ENCODE measurements at regions not wholly inside any gene's neighbourhood (a gene's known extent, or its start where the extent isn't known, plus 50 kb on each side); places are given as distances from the start of the nearest gene placed in this dataset.

DNA sequence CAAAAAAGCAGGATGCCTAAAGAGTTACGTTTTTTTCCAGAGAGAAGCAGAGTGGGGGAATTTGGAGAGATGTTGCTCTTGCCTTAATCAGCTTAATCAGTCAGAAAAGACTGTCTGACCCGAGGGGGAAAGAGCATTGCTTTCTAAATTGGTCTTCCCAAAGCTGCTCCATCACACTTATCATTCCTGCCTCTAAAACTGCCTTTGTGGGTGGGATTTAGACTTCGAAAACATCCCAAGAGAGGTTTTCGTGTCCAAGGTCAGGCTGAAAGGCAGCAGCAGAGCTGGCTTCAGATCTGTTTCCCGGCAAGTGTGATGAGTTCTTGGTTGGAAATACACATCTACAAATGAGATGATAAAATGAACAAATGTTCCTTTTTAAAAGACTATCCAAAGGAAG, 155.2 kb downstream of the SH2D1A start:
- Histone ChIP-seq H3K27me3 (replicated peaks in 1 of 4; ENCODE audit: control extremely low read depth in 1 of 4, control insufficient read depth in 3 of 4, insufficient read depth in 4 of 4, low read length in 3 of 4) (no peaks in the 10 kb centered on the region), H3K4me3 (ENCODE audit: control extremely low read depth in 1 of 5, extremely low read depth in 1 of 5, insufficient read depth in 1 of 5, low read depth in 2 of 5, low read length in 4 of 5) (no peak overlapping the region), H4K20me1 (ENCODE audit: control insufficient read depth, insufficient read depth, low read length, poor library complexity, severe bottlenecking) (no peaks in the 10 kb centered on the region), H3K27ac (ENCODE audit: low read length in 2 of 2) (no peak overlapping the region), H3K4me2 (replicated peaks; ENCODE audit: low read depth, low read length, poor library complexity, severe bottlenecking) (no peak overlapping the region), H3K36me3 (replicated peaks in 1 of 2; ENCODE audit: control extremely low read depth in 1 of 2, control insufficient read depth in 1 of 2, extremely low read depth in 1 of 2, insufficient read depth in 2 of 2, low read length in 1 of 2) (no peaks in the 10 kb centered on the region), H3K9me3 (ENCODE audit: control extremely low read depth in 1 of 3, control insufficient read depth in 2 of 3, insufficient read depth in 1 of 3, low read length in 2 of 3) (no peaks in the 10 kb centered on the region), H3K9ac (ENCODE audit: low read length) (no peak overlapping the region), H3K79me2 (ENCODE audit: control insufficient read depth, insufficient read depth, low read length) (no peaks in the 10 kb centered on the region), H2AFZ (ENCODE audit: insufficient read depth, low read depth, low read length, poor library complexity, severe bottlenecking) (no peak overlapping the region), H3K4me1 (ENCODE audit: control insufficient read depth in 2 of 2, insufficient read depth in 2 of 2, low read length in 2 of 2) (no peaks in the 10 kb centered on the region)
- intact Hi-C loops (cut with micrococcal nuclease): no loop called here
- H3K9me3 Mint-ChIP-seq (ENCODE audit: insufficient read depth): no peaks in the 10 kb centered on the region
- H3K27me3 Mint-ChIP-seq: no peaks in the 10 kb centered on the region
- ChIA-PET POLR2A (no interaction called here), CTCF (no interaction called here)
- DNase-seq (no peak), ATAC-seq (ENCODE audit: low read depth) (no peak)
- 20% methylated on average over 1 of the region's 5 CpGs for WGBS (ENCODE audit: insufficient coverage)
- H3K4me3 Mint-ChIP-seq: no peak overlapping the region
- TF ChIP-seq, protein P1, sequence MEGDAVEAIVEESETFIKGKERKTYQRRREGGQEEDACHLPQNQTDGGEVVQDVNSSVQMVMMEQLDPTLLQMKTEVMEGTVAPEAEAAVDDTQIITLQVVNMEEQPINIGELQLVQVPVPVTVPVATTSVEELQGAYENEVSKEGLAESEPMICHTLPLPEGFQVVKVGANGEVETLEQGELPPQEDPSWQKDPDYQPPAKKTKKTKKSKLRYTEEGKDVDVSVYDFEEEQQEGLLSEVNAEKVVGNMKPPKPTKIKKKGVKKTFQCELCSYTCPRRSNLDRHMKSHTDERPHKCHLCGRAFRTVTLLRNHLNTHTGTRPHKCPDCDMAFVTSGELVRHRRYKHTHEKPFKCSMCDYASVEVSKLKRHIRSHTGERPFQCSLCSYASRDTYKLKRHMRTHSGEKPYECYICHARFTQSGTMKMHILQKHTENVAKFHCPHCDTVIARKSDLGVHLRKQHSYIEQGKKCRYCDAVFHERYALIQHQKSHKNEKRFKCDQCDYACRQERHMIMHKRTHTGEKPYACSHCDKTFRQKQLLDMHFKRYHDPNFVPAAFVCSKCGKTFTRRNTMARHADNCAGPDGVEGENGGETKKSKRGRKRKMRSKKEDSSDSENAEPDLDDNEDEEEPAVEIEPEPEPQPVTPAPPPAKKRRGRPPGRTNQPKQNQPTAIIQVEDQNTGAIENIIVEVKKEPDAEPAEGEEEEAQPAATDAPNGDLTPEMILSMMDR (IDR thresholded peaks at IDR 0.05): no peak
- H3K27ac Mint-ChIP-seq: no peak overlapping the region
- H3K4me1 Mint-ChIP-seq: no peaks in the 10 kb centered on the region

DNA sequence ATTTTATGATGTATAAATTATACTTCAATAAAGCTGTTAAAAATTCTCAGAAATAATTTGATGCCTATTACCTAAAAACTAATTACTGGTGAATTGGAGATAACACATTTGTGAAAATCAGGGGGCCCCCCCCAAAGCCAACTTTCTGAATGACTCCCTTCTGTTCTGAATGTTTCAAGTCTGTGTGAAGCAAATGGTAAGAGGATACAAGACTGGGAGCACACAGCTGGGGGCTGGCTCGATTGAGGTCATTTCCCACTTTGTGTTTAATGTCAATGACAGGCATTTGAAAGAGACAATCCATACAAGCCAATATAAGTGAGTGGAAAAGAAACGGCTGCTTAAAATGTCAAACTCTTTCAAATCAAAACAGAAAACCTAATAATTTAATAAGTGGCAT, 155.8 kb downstream of the SH2D1A start:
- no peaks in the 10 kb centered on the region for H3K27me3 Mint-ChIP-seq
- Histone ChIP-seq H3K27ac (ENCODE audit: low read length in 2 of 2) (no peak overlapping the region), H3K4me1 (ENCODE audit: control insufficient read depth in 2 of 2, insufficient read depth in 2 of 2, low read length in 2 of 2) (no peaks in the 10 kb centered on the region), H3K4me3 (ENCODE audit: control extremely low read depth in 1 of 5, extremely low read depth in 1 of 5, insufficient read depth in 1 of 5, low read depth in 2 of 5, low read length in 4 of 5) (no peak overlapping the region), H3K9ac (ENCODE audit: low read length) (no peak overlapping the region), H3K9me3 (ENCODE audit: control extremely low read depth in 1 of 3, control insufficient read depth in 2 of 3, insufficient read depth in 1 of 3, low read length in 2 of 3) (no peaks in the 10 kb centered on the region), H2AFZ (ENCODE audit: insufficient read depth, low read depth, low read length, poor library complexity, severe bottlenecking) (no peak overlapping the region), H3K36me3 (replicated peaks in 1 of 2; ENCODE audit: control extremely low read depth in 1 of 2, control insufficient read depth in 1 of 2, extremely low read depth in 1 of 2, insufficient read depth in 2 of 2, low read length in 1 of 2) (no peaks in the 10 kb centered on the region), H3K27me3 (replicated peaks in 1 of 4; ENCODE audit: control extremely low read depth in 1 of 4, control insufficient read depth in 3 of 4, insufficient read depth in 4 of 4, low read length in 3 of 4) (no peaks in the 10 kb centered on the region), H3K4me2 (replicated peaks; ENCODE audit: low read depth, low read length, poor library complexity, severe bottlenecking) (no peak overlapping the region), H4K20me1 (ENCODE audit: control insufficient read depth, insufficient read depth, low read length, poor library complexity, severe bottlenecking) (no peaks in the 10 kb centered on the region), H3K79me2 (ENCODE audit: control insufficient read depth, insufficient read depth, low read length) (no peaks in the 10 kb centered on the region)
- no peak overlapping the region for H3K27ac Mint-ChIP-seq
- H3K9me3 Mint-ChIP-seq (ENCODE audit: insufficient read depth): no peaks in the 10 kb centered on the region
- no peak for ATAC-seq (ENCODE audit: low read depth)
- ChIA-PET CTCF (no interaction called here), POLR2A (no interaction called here)
- intact Hi-C loops (cut with micrococcal nuclease): no loop called here
- no peak overlapping the region for H3K4me3 Mint-ChIP-seq
- TF ChIP-seq, protein P1 (IDR thresholded peaks at IDR 0.05): no peak
- TF ChIP-seq EZH2 (IDR thresholded peaks at IDR 0.05; ENCODE audit: borderline replicate concordance, insufficient read depth, low read depth, low read length, poor library complexity, severe bottlenecking): no peak
- DNase-seq: no peak
- H3K4me1 Mint-ChIP-seq: no peaks in the 10 kb centered on the region
- WGBS (ENCODE audit: insufficient coverage): no CpG with 5 or more reads among the region's 2 CpGs
